IPS DF 4.7 (cell line): ENCODE measurements at regions not wholly inside any gene's neighbourhood (a gene's known extent, or its start where the extent isn't known, plus 50 kb on each side); places are given as distances from the start of the nearest gene placed in this dataset.
"Not testable (repeated sequence)": the region's sequence is repeated elsewhere in the genome, so short reads cannot be mapped to it uniquely, and the experiment has no call there.

Experiments
- DNase-seq: peaks from one replicate; pipeline ENCODE4 v3.0.0-alpha.2; 2013; ENCODE audit warnings: low spot score; ENCODE audit errors: extremely low read depth

DNA sequence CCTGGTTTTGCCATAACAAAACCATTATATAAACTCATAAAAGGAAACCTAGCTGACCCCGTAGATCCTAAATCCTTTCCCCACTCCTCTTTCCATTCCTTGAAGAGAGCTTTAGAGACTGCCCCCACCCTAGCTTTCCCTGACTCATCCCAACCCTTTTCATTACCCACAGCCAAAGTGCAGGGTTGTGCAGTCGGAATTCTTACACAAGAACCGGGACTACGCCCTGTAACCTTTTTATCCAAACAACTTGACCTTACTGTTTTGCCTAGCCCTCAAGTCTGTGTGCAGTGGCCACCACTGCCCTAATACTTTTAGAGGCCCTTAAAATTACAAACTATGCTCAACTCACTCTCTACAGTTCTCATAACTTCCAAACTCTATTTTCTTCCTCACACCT lies 116.0 kb upstream of the PTPN13 start:
- not testable (repeated sequence) for DNase-seq

DNA sequence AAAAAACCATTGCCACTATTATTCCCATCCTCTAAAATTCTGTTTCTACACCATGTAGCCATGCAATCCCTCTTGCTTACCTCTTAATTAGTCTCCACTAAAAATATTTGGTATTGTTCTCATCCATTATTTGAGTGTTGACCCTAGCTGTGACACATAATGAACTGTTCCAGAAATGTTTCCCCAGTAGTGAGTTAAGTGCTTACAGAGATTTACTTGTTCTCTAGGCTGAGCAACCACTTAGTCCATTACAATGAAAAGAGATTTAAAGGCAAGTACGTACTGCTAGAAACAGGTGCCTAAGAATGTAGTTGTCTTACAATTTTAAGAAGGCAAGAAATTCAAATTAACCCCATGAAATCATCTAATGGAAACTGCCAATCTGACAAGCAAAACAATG lies 112.7 kb upstream of the PTPN13 start:
- no peak for DNase-seq

DNA sequence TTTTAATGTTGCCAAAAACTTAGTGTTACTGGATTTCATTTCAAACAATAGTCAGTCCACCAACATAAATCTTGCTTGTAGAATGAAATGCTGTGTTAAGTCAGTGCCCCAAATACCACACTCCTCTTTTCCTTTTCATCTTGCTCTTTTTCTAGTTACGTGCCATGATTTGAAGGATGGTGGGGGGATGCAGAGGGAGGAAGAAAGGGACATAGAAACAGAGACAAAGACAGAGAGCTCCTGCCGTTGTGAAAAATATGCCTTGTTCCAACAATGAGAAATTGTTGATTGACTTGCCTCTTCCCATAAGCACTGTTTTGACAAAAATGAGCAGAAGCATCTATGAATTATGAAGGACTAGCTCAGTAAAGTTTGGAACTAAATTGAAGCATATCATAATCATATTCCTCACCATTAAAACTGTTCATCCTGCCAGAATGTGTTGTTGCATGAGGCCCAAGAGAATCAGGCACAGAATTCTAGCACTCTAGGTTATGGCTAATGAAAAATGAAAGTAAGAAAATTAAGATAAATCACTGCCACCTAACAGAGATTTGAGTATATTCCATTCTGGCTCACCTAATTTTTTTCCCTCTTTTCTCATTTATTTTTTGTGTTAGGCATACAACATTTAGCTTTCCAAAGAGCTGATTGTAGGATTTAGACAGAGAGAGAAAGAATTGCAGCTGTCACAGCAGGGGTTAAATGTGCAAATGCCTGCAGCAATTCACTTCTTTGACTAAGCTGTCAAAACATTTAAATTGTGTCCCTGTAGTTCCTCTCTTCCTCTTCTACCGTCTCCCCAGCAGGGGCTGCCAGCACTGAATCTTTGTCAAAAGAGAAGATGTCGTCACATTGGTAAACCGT lies 111.6 kb upstream of the PTPN13 start:
- DNase-seq, result peak; percentile 90

DNA sequence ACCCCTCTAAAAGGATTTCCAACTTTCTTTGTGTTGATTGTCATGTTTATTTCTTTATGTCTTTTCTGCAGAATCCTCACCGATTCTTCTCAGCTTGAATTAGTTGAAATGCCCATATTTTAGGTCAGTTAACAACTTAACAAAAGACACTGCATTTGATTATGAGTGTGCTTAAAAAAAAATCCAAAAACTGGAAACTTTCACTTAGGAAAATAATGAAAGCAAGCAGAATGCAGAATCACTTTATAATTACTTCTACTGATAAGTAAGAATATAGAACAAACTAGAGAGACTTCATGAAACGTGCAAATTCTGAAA lies 111.0 kb upstream of the PTPN13 start:
- DNase-seq, result no peak

DNA sequence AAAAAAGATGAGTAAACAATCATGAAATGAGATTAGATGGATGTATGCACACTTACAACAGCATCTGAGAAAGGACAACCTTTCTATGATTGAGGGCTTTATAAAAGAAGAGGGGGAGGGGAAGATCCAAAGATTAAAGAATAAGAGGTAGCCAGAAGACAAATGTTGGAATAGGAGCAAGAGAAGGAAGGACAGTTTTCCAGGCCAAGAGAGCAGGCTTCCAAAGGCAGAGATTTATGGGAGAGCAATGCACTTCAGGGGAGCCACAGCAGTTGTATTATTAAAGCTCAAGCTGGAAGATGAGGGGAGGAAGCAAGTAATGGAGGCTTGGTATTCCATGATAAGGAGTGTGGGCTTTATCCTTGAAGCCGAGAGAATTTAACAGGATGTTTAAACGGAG lies 110.3 kb upstream of the PTPN13 start:
- DNase-seq, result no peak

DNA sequence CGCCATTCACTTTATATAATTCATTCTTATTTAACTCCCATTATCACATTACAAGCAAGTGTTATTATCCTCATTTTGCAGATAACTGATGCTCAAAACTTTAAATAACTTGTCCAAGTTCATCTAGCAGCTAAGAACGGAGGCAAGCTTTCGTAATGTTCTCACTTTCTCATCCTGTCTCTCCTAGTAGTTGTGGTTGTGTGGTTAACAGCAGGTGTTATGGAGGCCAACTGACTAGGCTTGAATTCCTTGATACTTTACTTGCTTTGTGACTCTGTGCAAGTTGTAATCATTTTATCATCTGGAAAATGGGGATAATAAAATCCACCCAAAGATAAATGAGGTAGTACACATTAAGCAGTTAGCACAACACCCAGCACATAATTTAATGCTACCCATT lies 109.9 kb upstream of the PTPN13 start:
- DNase-seq, result no peak

DNA sequence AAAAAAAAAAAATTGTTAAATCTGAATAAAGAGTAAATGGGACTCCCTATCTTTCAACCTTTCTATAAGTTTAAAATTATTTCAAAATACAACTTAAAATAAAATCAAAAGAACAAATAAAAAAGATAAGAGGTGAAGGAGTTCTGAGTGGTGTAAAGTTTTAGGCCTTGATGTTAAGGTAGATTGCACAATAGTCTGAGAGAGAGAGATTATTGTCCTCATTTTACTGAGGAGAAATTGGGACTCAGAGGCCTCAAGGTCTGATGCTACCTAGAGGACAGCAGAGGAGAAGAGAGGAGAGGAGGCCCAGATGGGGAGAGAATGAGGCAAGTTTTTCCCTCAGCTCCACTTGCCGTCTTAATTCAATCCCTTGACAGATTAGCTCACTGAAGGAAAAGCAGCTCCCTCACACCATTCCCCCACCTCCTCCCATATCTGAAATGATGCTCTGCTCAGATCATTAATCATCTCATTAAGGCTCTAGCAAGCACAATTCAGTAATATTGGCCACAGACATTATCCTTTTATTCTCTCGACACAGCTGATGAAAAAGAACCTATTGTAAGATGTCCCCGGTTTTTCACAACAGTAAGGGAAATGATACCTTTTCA lies 106.3 kb upstream of the PTPN13 start:
- DNase-seq, result no peak

DNA sequence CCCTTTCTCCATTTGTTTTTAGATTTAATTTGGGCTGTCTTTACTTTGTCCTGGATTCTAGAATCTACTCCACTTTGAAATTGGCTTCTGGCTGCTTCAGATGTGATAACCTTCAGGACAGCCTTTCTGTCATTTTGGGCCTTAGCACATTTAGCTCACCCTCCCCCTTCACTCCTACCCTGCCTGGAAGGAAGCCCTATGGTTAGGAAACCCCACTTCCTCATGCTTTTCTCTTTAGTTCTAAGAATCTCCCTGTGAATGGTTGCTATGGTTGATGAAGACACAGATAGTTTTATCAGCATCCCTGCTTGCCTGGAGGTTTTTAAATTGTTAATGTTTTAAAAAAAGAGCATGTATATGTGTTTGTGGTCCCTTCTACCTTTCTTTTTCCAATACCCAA lies 100.7 kb upstream of the PTPN13 start:
- no peak for DNase-seq

DNA sequence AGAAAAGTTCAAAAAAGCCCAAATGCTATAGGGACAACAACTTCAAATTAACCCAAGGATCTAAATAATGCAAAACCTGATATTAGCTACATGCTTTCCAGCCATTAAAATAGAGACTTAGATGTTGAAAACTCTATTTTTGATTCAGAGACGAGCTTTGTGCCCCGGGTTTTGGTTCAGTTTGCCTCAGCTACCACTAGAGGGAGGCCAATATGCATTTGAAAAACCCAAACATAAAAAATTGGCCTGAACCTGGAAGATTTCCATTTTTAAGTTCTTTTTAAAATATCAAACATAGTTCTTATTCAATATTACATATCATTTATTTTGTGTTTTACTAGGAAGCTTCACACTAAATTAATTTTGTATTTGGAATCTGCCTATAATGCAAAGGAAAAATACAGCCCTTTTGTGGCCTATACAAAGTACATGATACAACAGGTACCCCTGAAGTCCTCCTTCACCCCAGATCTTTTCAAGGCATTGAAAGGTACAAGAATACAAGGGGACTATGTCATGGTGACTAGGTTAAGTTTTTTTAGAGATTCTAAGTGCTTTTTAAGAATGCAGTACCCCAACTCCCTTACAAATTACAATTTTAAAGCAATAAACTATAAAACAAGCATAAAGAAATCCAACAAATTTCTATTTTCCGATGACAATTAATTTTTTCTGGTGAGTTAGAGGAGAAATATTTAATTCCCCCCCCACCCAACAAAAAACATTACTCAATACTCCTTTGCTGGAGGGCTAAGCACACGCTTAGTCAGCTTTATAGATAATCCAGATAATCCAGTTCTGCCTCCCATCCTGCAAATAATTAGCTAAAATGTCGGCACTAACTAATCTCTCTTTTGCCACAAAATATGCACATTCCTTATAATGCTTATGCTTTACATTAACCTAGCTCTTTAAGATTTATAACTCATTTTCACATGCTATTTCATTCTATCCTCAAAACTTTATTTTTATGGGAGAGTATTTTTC lies 97.7 kb upstream of the PTPN13 start:
- no peak for DNase-seq

DNA sequence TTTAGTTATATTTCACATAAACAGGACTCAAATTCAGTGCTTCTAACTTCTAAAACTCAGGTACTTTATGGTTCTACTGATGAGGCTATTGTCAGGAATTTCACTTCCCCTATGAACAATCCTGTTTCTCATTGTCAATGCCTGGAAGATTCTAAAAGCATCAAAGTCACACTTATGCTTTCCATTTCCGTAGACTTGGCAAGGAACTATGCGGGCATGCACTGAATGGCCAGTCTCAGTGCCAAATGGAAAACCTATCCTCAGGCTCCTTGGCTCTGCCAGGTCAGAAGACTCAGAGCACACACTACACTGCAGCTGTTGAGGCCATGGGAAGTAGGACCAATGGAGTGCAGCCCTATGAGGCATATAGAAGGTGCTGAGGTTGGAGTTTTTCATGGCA lies 97.0 kb upstream of the PTPN13 start:
- no peak for DNase-seq

DNA sequence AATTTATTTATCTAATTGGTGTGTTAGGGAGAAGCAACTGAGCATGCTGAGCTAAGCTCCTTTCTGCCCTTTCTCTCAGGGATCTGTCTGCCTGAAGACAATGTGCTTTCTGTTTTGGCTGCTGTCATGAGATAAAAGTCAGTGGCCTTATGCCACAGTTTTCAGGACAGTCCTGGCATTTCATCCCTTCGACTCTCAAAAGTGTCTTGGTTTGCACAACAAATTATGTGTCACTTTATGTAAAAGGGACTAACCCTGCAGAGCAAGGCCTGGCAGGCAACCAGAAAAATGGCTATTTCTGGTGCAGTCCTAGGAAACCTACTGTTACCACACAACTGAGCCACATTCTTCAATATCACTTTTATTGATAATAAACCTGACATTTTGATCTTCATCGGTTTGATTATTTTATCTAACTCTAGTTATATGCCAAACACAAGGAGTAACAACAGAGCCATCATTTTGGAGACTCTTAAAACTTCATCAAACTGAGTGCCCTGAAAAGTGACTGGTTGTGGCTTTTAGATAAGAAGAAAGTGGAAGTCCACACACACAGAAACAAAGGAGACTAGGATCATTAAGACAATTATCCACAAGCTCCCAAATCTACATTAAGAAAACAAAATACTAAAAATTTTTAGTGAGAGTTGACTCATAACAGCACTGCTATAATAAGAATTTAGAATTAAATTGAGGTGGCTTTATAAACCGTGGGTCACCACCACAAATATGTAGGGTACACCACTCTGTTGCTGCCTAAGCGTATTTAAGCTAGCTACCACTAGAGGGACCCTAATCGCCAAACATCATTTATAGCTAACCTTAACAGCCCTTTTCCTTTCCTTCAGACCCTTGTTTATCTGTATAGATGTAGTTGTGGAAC lies 95.9 kb upstream of the PTPN13 start:
- no peak for DNase-seq

DNA sequence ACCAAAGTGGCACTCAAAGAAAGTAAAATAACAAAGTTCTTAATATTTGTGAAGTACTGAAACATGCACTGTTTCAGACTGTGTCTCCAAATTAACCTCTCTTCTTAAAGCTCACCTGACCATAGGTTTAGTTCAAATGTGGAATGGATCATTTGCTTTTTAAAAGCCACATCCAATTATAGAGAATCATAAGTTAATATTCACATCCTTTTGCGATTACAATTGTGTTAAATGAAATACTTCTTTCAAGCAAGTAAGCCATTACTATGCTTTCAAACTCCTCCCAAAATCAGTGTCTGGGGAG lies 95.3 kb upstream of the PTPN13 start:
- no peak for DNase-seq

DNA sequence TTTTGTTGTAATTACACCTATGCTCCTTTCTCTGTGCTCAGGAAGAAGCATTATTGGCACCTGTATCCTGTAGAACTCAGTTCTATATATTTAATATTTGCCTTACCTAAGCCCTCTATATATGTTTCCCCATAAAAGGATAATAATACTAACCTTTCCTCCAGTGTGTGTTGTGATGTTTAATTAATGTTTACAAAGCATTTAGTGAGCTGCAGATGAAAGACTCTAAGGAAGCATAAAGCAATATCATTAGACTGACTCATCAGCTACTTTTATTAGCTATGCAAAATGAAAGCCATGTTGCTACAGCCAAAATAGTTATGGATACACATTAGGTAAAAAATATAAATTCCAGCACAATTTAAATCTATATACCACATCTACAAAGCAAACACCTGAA lies 93.6 kb upstream of the PTPN13 start:
- DNase-seq, result no peak

DNA sequence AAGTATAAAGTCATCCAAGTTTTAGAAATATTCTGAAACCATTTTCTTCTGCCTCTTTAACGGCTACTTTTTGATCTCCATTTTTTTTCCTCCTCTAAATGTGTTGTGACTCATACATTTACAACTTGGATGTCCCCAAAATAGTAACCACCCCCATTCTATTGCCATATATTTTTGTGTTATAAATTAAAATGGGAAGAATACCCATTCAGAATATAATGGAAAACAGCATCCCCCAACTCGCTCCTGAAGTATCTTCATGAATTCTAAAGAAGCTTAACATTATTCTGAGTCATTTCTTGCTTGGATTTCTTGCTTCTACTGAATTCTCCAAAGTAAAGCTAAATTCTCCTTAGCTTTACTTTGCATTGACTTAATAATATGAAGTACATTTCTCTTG lies 92.0 kb upstream of the PTPN13 start:
- no peak for DNase-seq

DNA sequence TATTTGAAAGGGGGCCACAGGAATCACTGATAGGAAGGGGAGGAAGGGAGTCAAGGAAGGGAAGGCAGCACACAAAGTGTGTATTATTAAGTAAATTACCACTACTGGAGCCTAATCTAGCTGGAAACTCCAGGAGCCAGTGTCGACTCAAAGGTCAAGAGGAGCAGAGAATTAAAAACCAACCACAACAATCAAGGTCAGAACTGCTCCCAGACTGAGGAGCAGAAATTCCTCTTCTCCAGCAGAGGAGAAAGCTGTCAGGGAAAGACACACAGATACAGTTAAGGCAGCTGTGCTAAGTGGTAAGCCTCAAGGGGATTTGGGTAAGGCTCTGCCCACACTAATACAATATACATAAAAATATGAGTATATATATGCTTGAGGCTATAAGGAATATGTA lies 87.5 kb upstream of the PTPN13 start:
- DNase-seq, result no peak

DNA sequence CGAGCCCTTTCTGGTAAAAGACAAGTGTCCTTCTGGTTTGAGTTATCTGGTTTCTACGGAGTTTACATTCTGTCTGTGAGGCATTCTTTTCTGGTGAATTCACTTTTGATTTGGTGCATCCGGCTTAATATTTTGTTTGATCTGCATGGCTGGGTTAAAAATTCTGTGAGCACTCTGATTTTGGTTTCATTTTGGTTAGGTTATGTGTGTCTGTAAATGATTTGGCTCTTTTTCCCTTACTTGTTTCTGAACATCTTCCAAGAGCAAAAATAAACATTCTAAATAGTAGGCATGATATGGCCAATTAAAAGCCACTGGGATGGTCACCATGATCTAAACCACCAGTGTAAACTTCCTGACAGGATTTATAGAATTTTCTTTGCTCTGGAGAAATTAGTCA lies 85.7 kb upstream of the PTPN13 start:
- no peak for DNase-seq

DNA sequence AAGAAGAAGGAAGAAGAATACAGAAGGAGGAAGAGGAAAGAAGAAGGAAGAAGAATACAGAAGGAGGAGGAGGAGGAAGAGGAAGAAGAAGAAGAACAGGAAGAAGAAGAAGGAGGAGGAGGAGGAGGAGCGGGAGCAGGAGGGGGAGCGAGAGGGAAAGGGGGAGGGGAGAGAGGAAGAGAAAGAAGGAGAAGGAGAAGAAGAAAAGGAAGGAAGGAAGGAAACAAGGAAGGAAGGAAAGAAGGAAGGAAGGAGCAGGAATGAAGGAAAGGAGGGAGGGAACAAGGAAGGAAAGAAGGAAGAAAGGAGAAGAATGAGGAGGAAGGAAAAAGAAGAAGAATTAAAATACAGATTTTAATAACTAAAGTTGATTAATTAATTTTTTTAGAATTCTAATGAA lies 82.5 kb upstream of the PTPN13 start:
- no peak for DNase-seq

DNA sequence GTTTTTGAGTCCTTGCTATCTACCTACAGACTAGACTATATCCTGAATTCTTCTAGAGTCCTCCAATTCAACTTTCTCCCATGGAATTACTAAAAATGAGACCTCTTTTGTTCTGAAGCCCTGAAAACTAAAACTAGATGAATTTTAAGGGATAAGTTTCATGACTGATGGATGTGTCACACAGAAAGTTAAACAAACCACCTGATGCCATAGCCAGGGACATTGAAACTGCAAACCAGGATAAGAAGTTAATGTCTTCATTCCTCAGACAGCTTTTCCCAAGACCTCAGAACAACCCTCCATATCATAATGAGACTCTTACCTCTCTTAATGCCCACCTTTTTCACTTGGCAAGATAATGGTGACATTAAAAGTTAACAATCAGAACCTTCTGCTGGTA lies 81.5 kb upstream of the PTPN13 start:
- no peak for DNase-seq

DNA sequence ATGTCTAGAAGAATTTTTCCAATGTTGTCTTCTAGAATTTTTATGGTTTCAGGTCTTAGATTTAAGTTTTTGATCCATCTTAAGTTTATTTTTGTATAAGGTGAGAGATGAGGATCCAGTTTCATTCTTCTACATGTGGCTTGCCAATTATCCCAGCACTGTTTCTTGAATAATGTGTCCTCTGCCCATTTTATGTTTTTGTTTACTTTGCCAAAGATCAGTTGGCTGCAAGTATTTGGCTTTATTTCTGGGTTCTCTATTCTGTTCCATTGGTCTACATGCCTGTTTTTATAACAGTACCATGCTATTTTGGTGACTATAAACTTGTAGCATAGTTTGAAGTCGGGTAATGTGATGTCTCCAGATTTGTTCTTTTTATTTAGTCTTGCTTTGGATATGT lies 78.2 kb upstream of the PTPN13 start:
- not testable (repeated sequence) for DNase-seq

DNA sequence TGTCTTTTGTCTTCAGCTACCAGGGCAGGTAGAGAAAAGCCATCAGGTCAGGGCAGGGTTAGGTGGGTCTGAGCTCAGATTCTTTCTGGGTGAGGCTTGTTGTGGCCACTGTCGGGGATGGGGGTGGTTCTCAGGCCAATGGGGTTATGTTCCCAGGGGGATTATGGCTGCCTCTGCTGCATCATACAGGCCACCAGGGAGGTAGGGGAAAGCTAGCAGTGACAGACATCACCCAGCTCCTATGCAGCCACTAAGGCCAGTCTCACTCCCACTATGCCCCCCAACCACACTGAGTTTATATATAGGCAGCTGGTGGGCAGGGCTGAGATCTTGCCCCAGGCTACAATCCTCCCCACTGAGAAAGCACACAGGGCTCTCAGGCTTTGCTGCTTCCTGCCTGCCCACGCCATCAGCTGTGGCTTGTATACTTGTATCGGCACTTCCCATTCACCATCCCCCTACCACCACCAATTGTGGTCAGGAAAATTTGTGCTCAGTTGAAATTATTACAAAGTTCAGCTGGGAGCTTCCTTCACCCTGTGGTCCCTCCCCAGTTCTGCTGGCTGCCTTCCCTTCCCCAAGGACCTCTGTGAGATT lies 72.6 kb upstream of the PTPN13 start:
- no peak for DNase-seq

DNA sequence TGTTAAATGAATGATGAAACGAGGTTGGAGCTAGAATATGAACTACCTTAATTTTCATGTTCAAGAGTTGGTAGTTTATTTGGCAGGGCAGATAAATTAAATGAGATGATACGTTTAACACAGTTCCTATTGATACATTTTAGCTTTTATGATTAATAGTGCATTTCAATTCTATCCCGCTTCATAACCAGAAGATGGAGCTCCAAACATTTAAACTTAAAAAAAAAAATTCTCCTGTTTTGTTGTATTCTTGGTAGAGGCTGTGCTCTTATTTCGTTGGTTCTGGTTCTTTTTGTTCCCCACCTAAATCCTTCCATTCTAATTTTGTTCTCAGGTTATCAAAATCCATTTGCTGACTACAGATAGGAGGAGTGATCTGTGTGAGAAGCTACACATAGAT lies 71.8 kb upstream of the PTPN13 start:
- DNase-seq, result no peak
